ENCODE measurements at regions not wholly inside any gene's neighbourhood (a gene's known extent, or its start where the extent isn't known, plus 50 kb on each side); places are given as distances from the start of the nearest gene placed in this dataset.

DNA sequence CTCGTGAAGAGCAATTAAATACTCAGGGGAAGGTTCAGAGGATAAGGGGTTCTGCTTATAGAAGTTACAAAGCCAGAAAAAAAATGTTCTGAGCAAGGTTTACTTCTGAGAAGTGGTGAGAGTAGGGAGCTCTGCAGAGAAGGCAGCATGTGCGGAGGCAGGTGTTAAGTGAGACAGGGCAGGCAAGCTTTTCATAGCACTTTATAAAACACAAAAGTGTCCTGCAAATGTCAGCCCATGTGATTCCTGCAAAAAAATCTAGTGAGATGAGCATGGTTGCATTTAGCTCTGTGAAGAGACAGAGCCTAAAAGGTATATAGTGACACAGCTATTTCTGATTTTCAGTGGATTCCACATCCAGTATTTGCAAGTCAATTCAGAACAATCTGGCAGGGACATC, 223.8 kb upstream of the SYT4 start:
- no peak overlapping the region for H3K27ac ChIP-seq
- no peaks in the 10 kb centered on the region for H3K4me1 ChIP-seq (replicated peaks)
- no peak for DNase-seq (ENCODE audit: low read depth in 1 of 2, low spot score in 2 of 2)
- no peak overlapping the region for H3K4me3 ChIP-seq
- H3K9me3 ChIP-seq (replicated peaks), result peaks cover 3% of the 10 kb centered on the region; the same call in 1 of the 2 replicates
- no peaks in the 10 kb centered on the region for H3K27me3 ChIP-seq (replicated peaks)
- H3K36me3 ChIP-seq, result no peaks in the 10 kb centered on the region

DNA sequence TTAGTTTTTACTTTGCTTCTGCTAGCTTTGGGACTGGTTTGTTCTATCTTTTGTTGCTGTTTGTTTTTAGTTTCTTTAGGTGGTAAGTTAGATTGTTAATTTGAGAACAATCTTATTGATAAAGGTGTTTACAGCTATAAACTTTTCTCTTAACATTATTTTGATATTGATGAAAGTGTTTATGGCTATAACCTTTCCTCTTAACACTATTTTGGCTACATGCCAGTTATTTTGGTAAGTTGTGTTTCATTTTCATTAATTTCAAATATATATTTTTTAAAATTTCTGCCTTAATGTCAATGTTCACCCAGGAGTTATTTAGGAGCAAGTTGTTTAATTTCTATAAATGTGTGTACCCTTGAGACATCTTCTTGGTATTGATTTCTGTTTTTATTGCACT, 229.6 kb upstream of the SYT4 start:
- H3K36me3 ChIP-seq, result no peaks in the 10 kb centered on the region
- H3K4me3 ChIP-seq, result no peak overlapping the region
- H3K4me1 ChIP-seq (replicated peaks), result no peaks in the 10 kb centered on the region
- DNase-seq (ENCODE audit: low read depth in 1 of 2, low spot score in 2 of 2), result no peak
- H3K27ac ChIP-seq, result no peak overlapping the region
- H3K27me3 ChIP-seq (replicated peaks), result no peaks in the 10 kb centered on the region
- H3K9me3 ChIP-seq (replicated peaks), result peaks cover 5% of the 10 kb centered on the region; the same call in 1 of the 2 replicates

DNA sequence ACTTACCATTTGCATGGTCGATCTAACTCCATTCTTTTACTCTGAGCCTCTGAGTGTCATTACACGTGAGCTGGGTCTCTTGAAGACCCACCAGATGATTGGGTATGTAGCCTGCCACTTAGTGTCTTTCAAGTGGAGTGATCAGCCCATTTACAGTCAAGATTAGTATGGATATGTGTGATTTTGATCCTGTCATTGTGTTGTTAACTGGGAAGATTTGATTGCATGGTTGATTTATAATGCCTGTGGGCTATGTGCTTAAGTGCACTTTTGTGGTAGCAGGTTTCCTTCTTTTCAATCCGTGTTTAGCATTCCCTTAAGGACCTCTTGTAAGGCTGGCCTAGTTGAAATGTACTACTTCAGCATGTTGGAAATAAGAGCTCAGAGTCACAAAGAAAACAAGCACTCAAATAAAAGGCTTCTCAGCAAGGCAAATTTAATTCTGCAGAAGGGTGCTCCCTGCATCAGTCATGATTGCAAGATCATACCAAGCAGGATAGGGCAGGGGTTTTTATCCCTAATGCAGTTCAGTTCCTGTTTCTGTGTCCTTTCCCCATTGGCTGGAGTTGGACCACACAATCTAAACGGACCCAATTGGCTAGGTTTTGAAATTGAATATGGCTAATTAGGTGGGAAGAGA, 230.7 kb upstream of the SYT4 start:
- Histone ChIP-seq H3K27ac (no peak overlapping the region), H3K4me1 (replicated peaks) (no peaks in the 10 kb centered on the region), H3K36me3 (no peaks in the 10 kb centered on the region), H3K27me3 (replicated peaks) (no peaks in the 10 kb centered on the region), H3K9me3 (replicated peaks) (peaks cover 5% of the 10 kb centered on the region; the same call in 1 of the 2 replicates), H3K4me3 (no peak overlapping the region)
- DNase-seq (ENCODE audit: low read depth in 1 of 2, low spot score in 2 of 2), result no peak

DNA sequence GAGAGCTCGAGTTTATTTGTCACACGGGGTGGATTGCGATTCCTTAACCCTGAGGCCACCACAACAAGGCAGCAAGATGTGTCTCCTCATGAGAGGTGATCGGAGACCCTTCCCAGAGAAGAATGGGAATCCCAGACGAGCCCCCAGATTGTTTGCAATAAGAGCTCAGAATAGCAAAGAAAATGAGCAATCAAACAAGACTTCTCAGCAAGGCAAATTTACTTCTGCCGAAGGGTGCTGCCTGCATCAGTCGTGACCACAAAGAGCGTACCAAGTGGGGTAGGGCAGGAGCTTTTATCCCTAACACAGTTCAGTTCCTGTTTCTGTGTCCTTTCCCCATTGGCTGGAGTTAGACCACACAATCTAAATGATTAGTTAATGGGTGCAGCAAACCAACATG, 237.5 kb upstream of the SYT4 start:
- H3K36me3 ChIP-seq, result no peaks in the 10 kb centered on the region
- no peaks in the 10 kb centered on the region for H3K4me1 ChIP-seq (replicated peaks)
- no peak overlapping the region for H3K4me3 ChIP-seq
- DNase-seq (ENCODE audit: low read depth in 1 of 2, low spot score in 2 of 2), result no peak
- H3K27ac ChIP-seq, result no peak overlapping the region
- no peaks in the 10 kb centered on the region for H3K9me3 ChIP-seq (replicated peaks)
- H3K27me3 ChIP-seq (replicated peaks), result no peaks in the 10 kb centered on the region

DNA sequence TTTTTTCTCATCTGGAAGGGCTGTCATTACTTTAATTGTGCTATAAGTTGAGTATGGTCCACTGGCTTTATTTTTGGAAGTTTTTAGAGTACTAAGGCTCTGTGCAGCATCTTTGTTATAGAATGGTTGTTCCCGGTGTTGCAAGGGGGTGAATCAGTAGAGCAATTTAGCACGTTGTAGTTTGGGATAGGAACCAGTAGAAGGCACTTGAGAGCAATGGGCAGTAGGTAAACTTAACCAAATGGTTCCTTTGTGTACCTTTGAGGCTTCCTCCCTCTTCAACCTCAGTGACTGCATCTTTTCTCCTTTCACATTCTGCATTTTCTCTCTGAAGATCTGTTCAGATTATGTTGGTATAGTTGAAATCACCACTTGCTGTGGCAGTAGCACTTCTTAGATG, 238.2 kb upstream of the SYT4 start:
- H3K9me3 ChIP-seq (replicated peaks), result no peaks in the 10 kb centered on the region
- H3K36me3 ChIP-seq, result no peaks in the 10 kb centered on the region
- H3K27ac ChIP-seq, result no peak overlapping the region
- DNase-seq (ENCODE audit: low read depth in 1 of 2, low spot score in 2 of 2), result no peak
- no peak overlapping the region for H3K4me3 ChIP-seq
- H3K4me1 ChIP-seq (replicated peaks), result no peaks in the 10 kb centered on the region
- H3K27me3 ChIP-seq (replicated peaks), result no peaks in the 10 kb centered on the region

DNA sequence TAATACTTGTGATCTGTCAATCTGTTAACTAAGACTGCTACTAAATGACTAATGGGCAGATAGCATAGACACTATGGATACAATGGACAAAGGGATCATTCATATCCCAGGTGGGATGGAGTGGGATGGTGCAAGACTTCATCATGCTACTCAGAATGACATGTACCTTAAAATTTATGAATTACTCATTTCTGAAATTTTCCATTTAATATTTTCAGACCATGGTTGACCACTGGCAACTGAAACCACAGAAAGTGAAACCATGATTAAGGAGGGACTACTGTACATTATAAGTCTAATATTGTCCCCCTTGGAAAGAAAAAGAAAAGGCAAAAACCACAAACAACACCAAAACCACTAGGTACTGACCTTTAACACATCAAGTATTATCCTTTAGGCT, 247.0 kb upstream of the SYT4 start:
- Histone ChIP-seq H3K9me3 (replicated peaks) (no peaks in the 10 kb centered on the region), H3K36me3 (no peaks in the 10 kb centered on the region), H3K27ac (no peak overlapping the region), H3K27me3 (replicated peaks) (no peaks in the 10 kb centered on the region), H3K4me3 (no peak overlapping the region), H3K4me1 (replicated peaks) (no peaks in the 10 kb centered on the region)
- no peak for DNase-seq (ENCODE audit: low read depth in 1 of 2, low spot score in 2 of 2)

DNA sequence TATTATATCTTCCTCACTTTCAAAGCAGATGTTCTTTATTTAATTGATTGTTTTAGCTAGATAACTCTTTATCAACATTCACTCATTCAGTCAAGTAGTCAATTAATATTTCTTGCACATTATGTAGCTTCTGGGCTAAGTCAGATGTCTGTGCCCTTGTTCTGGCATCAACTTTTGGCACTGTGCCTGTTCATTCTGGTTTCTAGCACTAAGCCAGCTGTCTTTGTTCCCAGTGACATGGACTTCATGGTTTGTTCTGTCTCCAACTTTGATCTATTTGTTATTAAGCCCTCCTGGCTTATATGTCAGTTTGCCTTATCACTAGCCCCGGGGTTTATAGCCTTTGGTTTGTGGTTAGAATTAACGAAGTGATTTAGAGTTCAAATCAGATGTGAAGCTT, 247.9 kb upstream of the SYT4 start:
- H3K9me3 ChIP-seq (replicated peaks), result no peaks in the 10 kb centered on the region
- H3K27me3 ChIP-seq (replicated peaks), result no peaks in the 10 kb centered on the region
- H3K27ac ChIP-seq, result no peak overlapping the region
- H3K4me3 ChIP-seq, result no peak overlapping the region
- no peaks in the 10 kb centered on the region for H3K36me3 ChIP-seq
- DNase-seq (ENCODE audit: low read depth in 1 of 2, low spot score in 2 of 2), result no peak
- no peaks in the 10 kb centered on the region for H3K4me1 ChIP-seq (replicated peaks)

DNA sequence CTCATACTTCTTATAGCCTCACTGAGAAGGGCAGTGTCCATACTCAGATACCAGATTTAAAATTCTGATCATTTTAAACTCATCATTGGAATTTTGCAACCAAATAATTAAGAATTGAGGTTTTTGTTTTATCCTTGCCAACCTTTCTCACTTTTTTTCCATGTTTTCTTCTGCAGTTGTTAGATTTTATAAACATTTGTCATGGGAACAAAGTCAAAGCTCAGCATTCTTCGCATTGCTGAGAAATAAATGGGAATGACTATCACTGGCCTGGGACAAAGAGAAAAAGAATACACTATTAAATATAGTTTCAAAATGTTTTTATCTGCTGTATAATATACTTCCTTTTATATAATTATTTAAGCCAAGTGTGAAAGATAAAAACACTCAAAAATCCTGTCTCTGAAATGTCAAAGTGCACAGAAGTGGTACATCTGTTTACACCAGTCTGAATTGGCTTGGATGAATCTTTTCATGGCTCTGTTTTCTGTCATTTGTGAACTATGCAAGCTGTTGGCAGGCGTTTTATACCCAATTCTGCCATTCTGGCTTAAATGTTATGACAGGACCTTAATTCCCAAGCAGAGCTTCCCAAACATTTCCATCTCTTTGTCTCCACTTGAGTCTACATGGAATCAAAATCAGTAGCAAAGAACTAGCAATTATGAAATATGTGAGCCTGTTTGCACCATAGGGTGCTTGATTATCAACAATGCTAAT, 249.3 kb upstream of the SYT4 start:
- no peaks in the 10 kb centered on the region for H3K27me3 ChIP-seq (replicated peaks)
- no peak for DNase-seq (ENCODE audit: low read depth in 1 of 2, low spot score in 2 of 2)
- no peaks in the 10 kb centered on the region for H3K4me1 ChIP-seq (replicated peaks)
- H3K36me3 ChIP-seq, result no peaks in the 10 kb centered on the region
- no peak overlapping the region for H3K4me3 ChIP-seq
- H3K27ac ChIP-seq, result no peak overlapping the region
- no peaks in the 10 kb centered on the region for H3K9me3 ChIP-seq (replicated peaks)

DNA sequence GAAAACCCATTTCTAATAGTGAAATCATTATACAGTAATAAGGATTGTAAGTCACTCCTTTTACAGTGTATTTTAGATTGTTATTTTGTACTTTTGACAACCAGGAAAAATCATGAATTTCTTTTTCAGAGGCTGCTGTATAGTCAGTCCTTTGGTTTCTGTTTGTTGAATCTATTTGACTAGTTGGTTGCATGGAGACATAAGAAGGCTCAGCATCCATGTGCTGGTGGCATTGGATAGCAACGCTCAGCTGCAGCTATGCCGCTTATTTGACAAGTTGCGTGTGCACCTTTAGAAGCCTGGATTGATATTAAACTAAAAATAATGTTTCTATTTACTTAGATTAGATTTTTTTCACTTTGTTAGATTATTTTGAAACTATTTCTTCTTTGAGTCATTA, 254.1 kb upstream of the SYT4 start:
- Histone ChIP-seq H3K36me3 (no peaks in the 10 kb centered on the region), H3K4me1 (replicated peaks) (no peaks in the 10 kb centered on the region), H3K27me3 (replicated peaks) (no peaks in the 10 kb centered on the region), H3K9me3 (replicated peaks) (no peaks in the 10 kb centered on the region; the same call in 1 of the 2 replicates), H3K27ac (no peak overlapping the region), H3K4me3 (no peak overlapping the region)
- DNase-seq (ENCODE audit: low read depth in 1 of 2, low spot score in 2 of 2), result no peak

DNA sequence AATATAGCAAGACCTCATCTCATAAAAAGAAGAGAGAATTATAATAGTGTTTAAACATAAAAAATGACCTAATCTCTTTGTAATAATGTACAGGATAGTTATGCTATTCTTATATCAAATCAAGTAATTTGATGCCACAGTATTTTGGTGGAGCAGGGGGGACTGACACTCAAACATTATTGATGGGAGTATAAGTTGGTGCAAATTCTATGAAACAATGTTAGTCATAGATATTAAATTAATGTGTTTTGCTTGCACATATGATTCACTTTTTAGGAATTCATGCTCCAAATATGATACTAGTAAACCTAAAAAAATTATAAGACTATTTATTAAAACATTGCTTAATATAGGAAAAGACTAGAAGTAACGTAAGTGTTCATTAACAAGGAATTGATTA, 256.1 kb upstream of the SYT4 start:
- Histone ChIP-seq H3K27me3 (replicated peaks) (no peaks in the 10 kb centered on the region), H3K27ac (no peak overlapping the region), H3K4me3 (no peak overlapping the region), H3K4me1 (replicated peaks) (no peaks in the 10 kb centered on the region), H3K9me3 (replicated peaks) (no peaks in the 10 kb centered on the region; the same call in 1 of the 2 replicates), H3K36me3 (no peaks in the 10 kb centered on the region)
- DNase-seq (ENCODE audit: low read depth in 1 of 2, low spot score in 2 of 2), result no peak

DNA sequence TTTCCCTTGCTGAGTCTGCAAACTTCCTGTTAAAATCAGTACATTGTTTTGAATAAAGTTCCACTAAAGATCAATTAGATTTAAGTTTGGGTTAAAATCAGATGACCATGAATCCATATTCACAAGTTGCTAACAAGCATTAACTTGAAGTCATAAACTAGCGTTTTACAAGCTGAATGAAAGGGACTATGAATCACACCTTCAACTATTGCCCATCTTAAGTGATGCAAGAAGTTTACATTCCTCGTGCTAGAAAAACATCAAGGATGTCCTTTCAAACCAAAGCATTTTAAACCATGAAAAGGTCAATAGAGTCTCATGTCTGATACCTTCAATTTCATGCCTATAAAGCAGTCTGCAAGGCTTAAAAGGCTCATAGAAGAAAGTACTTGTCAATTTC, 257.2 kb upstream of the SYT4 start:
- no peak for DNase-seq (ENCODE audit: low read depth in 1 of 2, low spot score in 2 of 2)
- Histone ChIP-seq H3K27ac (no peak overlapping the region), H3K4me1 (replicated peaks) (no peaks in the 10 kb centered on the region), H3K4me3 (no peak overlapping the region), H3K36me3 (no peaks in the 10 kb centered on the region), H3K9me3 (replicated peaks) (no peaks in the 10 kb centered on the region; the same call in 1 of the 2 replicates), H3K27me3 (replicated peaks) (no peaks in the 10 kb centered on the region)

DNA sequence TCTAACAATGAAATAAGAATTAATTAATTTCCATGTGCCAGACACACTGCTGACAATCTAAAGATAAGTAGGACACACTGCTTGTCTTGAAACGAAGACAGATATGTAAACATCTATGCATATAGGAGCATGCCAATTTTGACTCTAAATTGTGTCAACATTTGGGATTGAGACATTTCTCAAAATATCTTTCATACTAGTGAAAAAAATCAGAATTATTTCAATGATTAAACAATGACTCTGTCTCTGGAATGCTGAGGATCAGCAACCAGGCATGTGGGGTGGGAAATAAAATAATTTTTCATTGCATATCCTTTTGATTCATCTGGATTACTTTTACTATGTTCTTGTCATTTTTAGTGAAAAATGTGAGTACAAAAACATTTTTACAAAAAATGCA, 262.6 kb upstream of the SYT4 start:
- Histone ChIP-seq H3K4me1 (replicated peaks) (no peaks in the 10 kb centered on the region), H3K27ac (no peak overlapping the region), H3K36me3 (no peaks in the 10 kb centered on the region), H3K9me3 (replicated peaks) (no peaks in the 10 kb centered on the region; the same call in 1 of the 2 replicates), H3K27me3 (replicated peaks) (no peaks in the 10 kb centered on the region), H3K4me3 (no peak overlapping the region)
- no peak for DNase-seq (ENCODE audit: low read depth in 1 of 2, low spot score in 2 of 2)

DNA sequence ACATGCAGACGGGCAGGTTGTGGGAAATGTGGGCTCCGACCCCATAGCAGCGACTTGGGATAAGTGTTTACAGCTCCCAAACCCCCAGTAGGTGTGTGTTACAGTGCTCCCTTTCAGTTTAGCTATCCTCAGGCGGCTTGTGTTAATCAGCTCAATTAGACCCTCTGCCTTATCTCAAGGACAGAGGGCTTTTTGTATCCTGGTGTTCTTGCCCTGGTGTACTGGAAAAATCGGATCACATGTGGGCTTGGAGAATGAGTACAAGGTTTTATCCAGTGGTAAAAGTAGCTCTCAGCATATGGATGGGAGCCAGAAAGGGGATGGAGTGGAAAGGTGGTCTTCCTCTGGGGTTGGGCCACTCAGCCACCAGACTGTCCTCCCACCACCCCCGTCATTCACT, 264.7 kb upstream of the SYT4 start:
- Histone ChIP-seq H3K36me3 (no peaks in the 10 kb centered on the region), H3K27ac (no peak overlapping the region), H3K9me3 (replicated peaks) (no peaks in the 10 kb centered on the region), H3K27me3 (replicated peaks) (no peaks in the 10 kb centered on the region), H3K4me1 (replicated peaks) (no peaks in the 10 kb centered on the region), H3K4me3 (no peak overlapping the region)
- DNase-seq (ENCODE audit: low read depth in 1 of 2, low spot score in 2 of 2), result no peak

DNA sequence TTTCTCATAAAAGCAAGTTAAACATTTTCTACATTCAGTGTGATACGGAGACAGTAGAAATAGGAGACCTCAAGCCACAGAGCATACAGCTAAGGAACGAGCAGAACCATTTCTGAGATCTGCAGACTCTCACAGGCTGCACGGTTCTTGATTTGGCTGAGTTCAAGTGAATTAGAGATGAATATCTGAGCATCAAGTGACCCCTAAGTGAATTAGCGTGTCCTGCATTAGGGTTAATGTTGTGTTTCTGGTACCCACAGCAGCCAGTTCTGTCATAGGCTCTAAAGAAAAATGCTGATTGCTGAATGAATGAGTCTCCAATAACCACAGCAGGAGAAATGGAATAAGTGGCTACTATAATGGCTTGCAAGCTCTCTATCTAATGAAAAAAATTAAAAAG, 265.9 kb upstream of the SYT4 start:
- Histone ChIP-seq H3K36me3 (no peaks in the 10 kb centered on the region), H3K27me3 (replicated peaks) (no peaks in the 10 kb centered on the region), H3K4me1 (replicated peaks) (no peaks in the 10 kb centered on the region), H3K4me3 (no peak overlapping the region), H3K9me3 (replicated peaks) (no peaks in the 10 kb centered on the region), H3K27ac (no peak overlapping the region)
- no peak for DNase-seq (ENCODE audit: low read depth in 1 of 2, low spot score in 2 of 2)

DNA sequence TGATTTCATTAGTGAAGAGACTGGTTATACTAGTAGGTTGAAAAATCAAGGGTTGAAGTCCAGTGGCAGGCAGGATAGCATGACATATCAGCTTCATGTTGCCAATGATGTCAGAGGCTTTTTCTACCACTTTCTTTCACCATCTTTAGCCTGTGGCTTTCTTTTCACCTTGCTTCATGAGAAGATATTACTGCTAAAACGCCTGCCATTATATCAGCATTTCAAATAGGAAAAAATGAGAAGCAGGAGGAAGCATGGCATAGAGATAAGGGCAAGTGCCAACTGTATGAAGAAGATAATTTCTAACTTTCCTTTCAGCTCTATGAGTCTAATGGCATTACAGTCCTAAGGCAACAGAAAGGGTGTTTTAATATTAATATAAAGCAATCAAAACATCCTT, 270.2 kb upstream of the SYT4 start:
- H3K4me1 ChIP-seq (replicated peaks), result no peaks in the 10 kb centered on the region
- H3K4me3 ChIP-seq, result no peak overlapping the region
- no peak for DNase-seq (ENCODE audit: low read depth in 1 of 2, low spot score in 2 of 2)
- no peak overlapping the region for H3K27ac ChIP-seq
- no peaks in the 10 kb centered on the region for H3K27me3 ChIP-seq (replicated peaks)
- H3K36me3 ChIP-seq, result no peaks in the 10 kb centered on the region
- no peaks in the 10 kb centered on the region for H3K9me3 ChIP-seq (replicated peaks)
